GM20000 (cell line): ENCODE measurements at regions not wholly inside any gene's neighbourhood (a gene's known extent, or its start where the extent isn't known, plus 50 kb on each side); places are given as distances from the start of the nearest gene placed in this dataset.

Experiments
- DNase-seq: peaks from one replicate; pipeline ENCODE4 v3.0.0; 2012; ENCODE audit warnings: low spot score
- CTCF ChIP-seq: IDR thresholded peaks from 2 replicates; pipeline ENCODE4 v1.5.1; 2012; ENCODE audit warnings: mild to moderate bottlenecking, control low read depth; ENCODE audit errors: extremely low read depth, missing control alignments

GRCh38 chr3:36318621-36319200 is 61.6 kb upstream of the STAC start:
- no peak for TF ChIP-seq CTCF
- DNase-seq = no peak

GRCh38 chr3:36319680-36320079 is 60.6 kb upstream of the STAC start:
- TF ChIP-seq CTCF = no peak
- DNase-seq = no peak
